GM19468 (cell line): ENCODE measurements at regions not wholly inside any gene's neighbourhood (a gene's known extent, or its start where the extent isn't known, plus 50 kb on each side); places are given as distances from the start of the nearest gene placed in this dataset.

Experiments used
- ATAC-seq: cut with Tn5 transposase; IDR thresholded peaks from one replicate; pipeline ENCODE4 v1.9.1; 2021; ENCODE audit warnings: mild to moderate bottlenecking, moderate library complexity, moderate number of reproducible peaks; ENCODE audit not compliant: unreplicated experiment; ENCODE audit errors: extremely low read depth

DNA sequence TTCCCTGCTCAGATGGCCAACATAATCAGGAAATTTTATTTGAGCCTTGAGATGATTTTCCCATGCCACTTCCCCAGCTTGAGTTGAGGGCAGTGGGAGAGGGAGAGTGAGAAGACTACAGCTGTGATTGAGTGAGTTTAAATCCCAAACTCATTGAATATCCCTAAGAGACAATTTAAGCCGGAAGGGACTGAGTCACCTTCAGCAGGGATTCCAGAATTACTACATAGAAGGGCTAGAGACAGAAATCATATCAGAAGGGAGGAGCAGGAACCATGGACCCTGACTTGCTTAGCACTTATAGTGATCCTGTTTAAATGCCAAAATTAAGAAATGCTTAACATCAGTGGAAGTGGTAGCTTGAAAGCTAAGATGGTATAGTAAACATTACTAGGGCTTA, 312.2 kb upstream of the SLCO3A1 start:
- no peak for ATAC-seq

- no peak for ATAC-seq
Observed at GRCh38 chr15:91542226-91542625, 311.3 kb upstream of the SLCO3A1 start.

DNA sequence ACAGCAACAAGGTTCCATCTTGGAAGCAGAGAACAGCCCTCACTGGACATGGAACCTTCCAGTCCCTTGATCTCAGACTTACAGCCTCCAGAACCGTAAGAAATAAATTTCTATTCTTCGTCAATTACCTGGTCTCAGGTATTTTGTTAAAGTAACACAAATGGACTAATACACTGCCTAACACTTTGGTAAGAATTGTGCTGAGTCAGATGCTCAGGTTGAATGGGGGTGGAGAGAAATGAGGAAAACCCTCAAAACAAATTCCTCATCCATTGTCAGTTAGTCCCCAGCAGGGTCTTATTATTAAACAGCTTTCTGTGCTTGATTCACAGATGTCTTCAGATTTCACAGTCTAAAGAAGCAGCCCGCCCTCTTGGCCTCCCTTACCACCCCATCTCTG, 306.2 kb upstream of the SLCO3A1 start:
- ATAC-seq, result no peak

DNA sequence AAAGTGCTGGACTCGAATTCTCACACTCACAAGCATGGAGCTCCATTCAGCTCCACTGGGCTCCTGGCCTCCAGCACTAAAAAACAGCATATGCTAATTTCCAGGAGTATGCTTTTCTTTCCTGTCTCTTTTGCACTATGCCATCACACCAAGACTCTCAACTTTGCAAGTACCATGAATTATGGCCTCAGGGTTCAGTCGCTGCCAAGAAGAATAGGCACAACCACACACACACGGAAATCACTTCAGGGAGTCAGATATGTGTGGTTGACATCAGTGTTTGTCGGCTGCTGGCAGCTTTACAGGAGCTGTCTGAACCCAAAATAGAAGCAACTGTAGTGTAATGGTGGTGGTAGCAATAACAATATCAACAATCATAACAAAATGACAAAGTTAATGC, 305.0 kb upstream of the SLCO3A1 start:
- no peak for ATAC-seq

- ATAC-seq, result no peak
Observed at GRCh38 chr15:91549581-91549980, 303.9 kb upstream of the SLCO3A1 start.

- no peak for ATAC-seq
Observed at GRCh38 chr15:91552555-91552954, 301.0 kb upstream of the SLCO3A1 start.

GRCh38 chr15:91553196-91553854, 300.2 kb upstream of the SLCO3A1 start:
- ATAC-seq, result no peak

- no peak for ATAC-seq
Observed at GRCh38 chr15:91555312-91555711, 298.2 kb upstream of the SLCO3A1 start.

GRCh38 chr15:91556926-91557325, 296.6 kb upstream of the SLCO3A1 start:
- ATAC-seq, result no peak

- no peak for ATAC-seq
Observed at GRCh38 chr15:91559066-91559465, 294.4 kb upstream of the SLCO3A1 start.

GRCh38 chr15:91561371-91562100, 292.0 kb upstream of the SLCO3A1 start:
- ATAC-seq, result no peak

DNA sequence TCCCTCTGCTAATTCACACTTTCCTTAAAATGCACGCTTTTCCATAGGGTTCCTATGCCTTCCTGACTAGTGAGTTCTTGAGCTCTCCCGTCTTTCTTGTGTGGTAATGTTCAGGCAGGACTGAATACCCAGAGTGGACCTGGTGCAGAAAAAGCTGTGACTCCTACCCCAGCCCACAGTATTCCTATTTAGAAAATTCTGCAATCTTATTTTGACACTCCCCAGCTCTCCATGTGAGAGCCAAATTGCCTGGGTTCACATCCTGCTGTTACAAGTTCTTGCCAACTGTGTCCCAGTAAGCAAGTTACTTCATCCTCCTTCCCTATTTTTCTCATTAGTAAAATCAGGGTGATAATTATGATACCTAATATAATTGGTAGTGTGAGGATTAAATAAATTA, 290.8 kb upstream of the SLCO3A1 start:
- no peak for ATAC-seq

DNA sequence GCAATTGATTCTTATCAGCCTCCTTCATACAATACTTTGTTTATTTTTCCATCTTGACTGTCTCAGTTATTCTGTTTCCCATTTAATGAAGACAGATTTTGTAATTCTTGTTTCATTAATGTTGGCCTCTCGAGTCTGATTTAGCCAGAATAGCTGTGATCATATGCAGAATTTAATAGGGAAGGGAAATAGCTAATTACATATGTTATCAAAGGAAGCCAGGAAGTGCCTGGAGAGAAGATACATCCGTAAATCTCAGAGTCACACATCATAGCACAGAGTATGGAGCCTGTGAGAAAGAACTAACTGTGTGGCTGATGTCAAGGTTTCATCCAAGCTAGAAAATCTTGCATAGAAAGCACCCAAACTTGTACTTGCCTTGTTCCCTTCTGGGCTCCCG, 288.9 kb upstream of the SLCO3A1 start:
- no peak for ATAC-seq

GRCh38 chr15:91566141-91566540, 287.4 kb upstream of the SLCO3A1 start:
- no peak for ATAC-seq

DNA sequence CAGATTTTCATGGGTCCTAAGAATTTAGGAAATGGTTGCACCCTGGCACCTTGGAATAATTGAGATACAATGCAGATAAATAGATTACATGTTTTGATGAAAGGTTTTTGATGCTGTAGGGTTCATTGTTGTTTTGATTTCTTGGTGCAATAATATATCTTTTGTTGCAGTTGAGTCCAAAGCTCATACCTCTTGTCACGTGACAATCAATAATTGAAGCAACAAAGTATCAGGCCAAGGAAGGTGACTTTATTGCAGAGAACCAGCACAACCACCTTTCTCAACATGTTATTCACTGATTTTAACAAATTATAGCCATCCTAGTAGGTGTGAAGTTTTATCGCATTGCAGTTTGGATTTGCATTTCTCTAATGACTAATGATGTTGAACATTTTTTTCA, 285.5 kb upstream of the SLCO3A1 start:
- no peak for ATAC-seq

DNA sequence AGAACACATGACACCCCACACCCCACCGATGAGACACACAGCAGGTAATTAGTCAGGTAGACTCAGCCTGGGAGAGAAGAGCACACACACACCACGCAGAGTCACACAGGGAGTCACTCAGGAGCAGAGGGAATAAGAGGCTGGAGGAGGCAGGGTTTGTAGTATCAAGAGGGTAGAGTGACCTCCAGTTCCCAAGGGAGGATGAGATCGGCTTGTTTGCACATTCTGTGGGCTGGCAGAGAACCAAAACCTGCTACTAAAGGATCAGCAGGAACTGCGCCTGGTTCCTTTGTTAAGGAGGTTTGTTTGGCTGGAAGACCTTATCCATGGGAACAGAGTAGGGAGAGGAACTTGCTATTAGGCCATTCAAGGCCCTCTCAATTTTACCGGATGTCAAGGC, 281.4 kb upstream of the SLCO3A1 start:
- no peak for ATAC-seq

- ATAC-seq, result no peak
Observed at GRCh38 chr15:91576096-91576495, 277.4 kb upstream of the SLCO3A1 start.

DNA sequence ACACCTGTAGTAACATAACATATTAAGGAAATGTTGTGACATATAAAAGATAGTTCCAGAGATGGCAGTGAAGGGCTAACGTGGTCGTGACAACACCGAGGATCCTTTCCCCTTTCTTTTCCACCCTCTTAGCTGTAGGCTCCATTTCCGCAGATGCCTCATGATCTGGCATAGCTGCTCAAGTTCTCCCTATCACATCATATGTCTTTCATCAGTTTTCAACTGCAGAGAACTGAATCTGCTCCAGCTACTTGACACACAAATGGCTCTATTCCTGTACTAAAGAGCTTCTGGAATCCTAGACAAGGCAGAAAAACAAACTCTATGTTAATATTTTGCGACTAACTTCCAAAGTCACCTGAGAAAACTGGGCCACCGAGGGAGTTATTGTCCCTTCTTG, 275.0 kb upstream of the SLCO3A1 start:
- no peak for ATAC-seq

DNA sequence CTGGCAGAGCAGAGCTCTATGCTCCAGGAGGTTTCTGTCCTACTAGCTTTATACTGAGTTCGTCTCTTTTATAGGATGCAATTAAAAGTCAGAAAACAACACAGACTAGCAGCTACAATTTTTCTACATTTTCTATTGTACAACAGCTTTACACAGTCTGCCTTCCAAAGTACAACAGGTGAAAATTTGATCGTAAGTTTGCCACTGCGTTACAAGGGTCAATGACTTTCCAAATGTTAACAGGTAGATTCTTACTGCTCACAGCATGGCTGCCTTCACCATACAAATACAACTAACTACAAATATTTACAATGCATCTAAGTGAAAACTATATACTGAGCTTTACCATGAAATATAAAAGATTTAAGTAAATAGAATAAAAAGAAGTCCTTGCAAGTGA, 268.6 kb upstream of the SLCO3A1 start:
- ATAC-seq, result no peak

- ATAC-seq, result no peak
Observed at GRCh38 chr15:91586560-91586959, 266.9 kb upstream of the SLCO3A1 start.

- ATAC-seq, result no peak
Observed at GRCh38 chr15:91589360-91589759, 264.1 kb upstream of the SLCO3A1 start.

DNA sequence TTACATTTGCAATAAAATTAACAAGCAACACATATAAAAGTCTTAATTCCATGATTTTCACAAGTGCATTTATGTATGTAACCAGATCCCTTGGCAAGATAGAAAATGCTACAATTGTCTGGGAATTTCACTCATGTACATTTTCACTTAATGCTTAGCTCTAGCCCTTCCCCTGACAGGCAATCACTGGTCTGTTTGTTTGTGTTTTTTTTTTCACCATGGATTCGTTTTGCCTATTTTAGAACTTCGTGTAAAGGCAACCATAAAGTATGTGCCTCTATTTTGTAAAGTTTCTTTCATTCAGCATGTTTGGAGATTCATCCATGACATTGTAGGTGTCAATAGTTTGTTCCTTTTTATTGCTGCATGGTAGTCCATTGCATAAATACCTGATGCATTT, 260.9 kb upstream of the SLCO3A1 start:
- no peak for ATAC-seq
